Activated CD8-positive, alpha-beta memory T cell treated with anti-CD3 and anti-CD28 coated beads for 4 hours (primary cell): ENCODE measurements at regions not wholly inside any gene's neighbourhood (a gene's known extent, or its start where the extent isn't known, plus 50 kb on each side); places are given as distances from the start of the nearest gene placed in this dataset.
"Not testable (repeated sequence)": the region's sequence is repeated elsewhere in the genome, so short reads cannot be mapped to it uniquely, and the experiment has no call there.

Source experiments
- DNase-seq, 2 donors: peaks; one replicate each; pipeline ENCODE4 v3.0.0-alpha.2; 2020; ENCODE audit warnings: low read depth in 2 of 2

DNA sequence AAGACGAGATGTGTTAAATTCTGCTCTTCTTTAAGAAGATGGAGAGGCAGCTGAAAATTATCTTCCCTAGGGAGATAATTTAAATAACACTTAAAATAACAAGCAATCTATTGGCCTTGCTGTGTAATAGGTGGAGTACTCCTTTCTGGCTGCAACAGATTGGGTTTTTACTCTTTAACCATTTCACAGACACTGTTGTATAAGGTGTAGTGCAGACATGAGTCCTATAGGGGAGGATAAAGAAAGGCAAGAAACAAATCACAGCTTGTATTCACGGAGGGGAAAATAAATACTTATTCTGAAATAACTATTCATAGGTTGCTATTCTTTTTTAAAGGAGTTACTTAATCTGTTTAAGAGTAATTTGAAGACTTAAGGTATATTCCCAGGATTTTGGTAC, 252.0 kb downstream of the ZPLD1 start:
- no peak for DNase-seq

DNA sequence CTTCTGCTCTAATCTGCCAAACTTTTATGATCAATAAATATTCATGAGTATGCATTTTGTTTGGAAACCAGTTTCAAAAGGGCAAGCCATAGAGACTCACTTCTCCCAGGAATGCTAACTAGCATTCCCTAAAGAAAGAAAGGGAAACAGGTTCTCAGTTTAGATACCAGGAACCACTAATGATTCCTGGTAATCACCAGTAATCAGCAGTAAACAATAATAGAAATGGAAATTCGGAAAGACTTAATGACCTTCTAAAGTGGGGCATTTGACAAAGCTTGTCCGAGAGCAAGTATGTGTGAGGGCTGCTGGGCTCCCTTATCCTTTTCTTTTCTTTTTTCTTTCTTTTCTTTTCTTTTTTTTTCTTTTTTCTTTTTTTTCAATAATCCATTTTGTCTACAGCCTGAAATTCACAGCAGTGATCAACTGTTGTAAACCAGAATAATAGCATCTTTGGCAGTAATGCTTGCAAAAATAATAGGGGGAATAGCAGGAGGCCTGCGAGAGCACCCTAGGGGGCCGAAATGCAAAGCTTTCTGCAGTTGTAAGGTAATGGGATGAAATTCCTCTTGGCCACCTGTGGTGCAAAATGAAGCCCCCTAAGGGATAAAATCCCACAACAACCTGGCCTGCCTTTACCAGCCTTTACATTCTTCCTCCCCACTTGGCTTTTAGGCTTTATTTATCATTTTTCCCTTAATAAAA, 253.2 kb downstream of the ZPLD1 start:
- no peak for DNase-seq

DNA sequence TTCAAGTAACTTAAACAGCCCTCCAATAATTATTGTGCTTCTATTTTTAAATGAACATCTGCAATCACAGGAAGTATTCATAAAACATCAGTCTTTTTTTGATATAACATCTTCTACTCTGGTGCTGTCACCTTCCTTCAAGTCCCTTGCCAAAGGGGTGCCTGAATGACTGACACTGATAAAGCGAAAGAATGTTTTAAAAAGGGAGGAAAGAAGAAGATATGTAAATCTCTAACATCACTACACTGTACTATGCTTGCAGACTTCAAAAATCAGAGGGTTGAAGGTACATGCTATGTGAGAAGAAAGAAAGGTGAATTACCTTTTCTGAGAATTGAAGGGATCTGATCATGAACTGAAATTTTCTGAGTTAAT, 253.7 kb downstream of the ZPLD1 start:
- DNase-seq: no peak

DNA sequence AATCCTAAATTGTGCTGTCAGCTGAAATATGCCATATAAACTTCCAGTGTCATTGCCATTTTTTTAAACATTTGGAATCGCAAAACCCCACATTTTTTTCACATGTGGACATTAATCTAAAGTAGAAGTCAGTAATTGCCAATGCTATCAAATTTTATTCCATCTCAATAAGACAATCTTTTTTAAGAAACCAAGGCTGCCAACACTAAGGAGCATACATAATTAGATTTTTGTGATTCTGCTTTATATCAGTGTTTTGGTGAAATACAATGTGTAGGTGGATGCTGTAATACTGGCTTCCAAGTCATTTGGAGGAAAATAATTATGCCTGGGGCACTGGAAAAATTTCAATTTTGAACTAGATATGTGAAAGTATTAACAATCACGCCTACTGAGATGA, 256.7 kb downstream of the ZPLD1 start:
- DNase-seq: no peak

DNA sequence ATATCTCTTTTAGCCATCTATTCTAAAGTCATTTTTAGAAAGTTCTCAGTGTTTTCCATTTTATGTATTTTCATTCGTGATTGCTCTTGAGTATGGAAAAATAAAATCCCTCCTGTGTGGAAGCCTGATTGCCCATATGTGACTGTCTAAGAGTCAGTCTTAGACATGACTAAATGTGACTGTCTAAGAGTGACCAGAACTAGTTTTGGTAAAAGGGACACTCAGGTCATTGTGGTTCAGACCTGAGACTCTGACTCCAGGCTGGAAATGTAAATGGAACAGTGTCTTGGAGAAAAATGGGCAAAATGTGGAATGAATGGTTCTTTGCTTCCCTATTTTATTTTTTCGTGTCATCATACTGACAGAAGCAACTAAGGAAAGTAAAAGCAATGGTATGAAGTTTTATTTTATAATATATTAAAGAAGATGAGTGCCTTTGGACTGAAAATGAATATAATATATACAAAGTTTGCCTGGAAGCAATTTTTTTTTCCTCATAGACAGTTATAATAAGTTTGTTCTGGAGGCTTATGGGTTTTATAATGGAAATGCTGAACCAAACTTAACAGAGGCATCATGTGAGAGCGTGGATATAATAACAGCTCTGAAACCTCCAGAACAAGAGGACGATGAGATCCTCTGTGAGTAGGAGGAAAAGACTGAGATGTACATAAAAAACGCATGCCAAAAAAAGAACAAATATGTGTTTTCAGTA, 264.4 kb downstream of the ZPLD1 start:
- DNase-seq: no peak

DNA sequence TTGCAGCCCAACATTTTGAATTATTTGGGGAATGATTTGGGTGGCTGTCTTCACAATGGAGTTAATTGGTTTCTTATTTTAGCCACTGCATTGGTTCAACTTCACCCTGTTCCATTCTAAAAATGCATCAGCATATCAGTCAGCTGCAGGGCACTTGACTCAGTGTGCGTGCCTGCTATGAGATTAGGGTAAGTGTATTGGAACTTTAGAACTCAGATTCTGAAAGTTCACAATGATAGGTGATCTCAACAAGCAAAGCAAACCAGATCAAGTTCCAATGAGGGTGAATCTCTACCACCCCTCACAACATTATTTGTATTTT, 265.0 kb downstream of the ZPLD1 start:
- DNase-seq: no peak

DNA sequence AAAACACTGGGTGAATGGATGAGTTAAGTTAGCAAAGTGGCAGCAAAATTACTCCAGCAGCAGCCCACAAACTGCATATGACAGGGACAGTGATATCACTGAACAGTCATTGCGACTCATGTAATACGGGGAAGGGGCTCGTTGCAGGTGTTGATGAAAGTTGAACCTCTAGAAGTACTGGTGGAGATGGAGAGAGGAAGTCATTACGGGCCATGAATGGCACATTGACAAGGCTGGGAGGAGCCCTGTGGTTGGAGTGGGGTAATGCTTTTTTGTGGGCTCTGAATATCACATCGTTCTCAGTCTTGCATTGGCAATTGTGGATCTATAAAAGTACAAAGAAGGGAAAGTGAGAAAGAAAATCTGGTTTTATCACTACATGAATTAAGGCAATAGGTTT, 278.1 kb downstream of the ZPLD1 start:
- DNase-seq: no peak

DNA sequence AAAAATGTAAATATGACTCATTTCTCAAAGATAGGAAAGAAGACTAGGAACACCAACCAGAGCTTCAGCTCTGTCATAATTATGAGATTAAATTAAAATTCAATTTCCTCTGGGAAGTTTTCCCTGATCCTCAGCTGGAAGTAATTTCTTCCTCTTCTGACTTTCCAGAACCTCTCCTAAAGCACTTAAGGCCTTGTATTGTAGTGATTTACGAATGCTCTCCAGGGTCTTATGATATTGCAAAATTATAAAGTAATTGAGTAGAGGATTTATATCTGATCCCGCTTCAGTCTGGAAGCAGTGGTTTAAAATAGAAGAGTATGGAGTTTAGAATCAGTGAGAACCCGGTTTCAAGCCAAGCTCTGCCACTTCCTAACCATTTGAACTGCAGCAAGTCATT, 279.8 kb downstream of the ZPLD1 start:
- no peak for DNase-seq

DNA sequence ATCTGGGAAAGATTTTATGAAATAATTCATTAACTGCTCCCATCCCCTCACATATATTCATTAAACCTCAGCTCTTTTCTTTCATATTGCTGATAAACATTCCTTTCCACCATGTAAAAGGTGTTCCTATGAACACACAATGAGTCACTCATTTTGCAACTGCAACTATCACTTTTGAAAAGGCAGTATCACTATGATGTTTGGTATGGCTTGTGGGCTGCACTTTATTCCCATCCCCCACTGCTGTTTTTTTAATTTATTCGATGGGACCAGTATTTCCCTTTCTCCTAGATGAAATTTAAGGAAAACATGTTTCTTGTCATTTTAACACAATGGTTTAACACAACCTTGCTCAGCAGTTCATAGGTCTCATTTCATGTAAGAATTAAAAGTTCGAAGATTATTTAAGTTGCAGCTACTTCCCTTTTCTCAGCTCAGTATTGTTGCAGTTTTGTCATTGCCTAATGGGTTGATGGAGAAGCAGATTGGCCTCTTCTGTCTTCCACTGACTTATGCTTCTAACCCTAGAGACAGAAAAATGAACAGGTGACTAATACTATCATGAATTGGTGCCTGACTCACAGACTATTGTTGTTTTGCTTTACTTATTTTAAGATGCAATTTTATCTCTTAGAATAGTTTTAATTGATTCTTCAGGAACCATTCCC, 280.3 kb downstream of the ZPLD1 start:
- no peak for DNase-seq

DNA sequence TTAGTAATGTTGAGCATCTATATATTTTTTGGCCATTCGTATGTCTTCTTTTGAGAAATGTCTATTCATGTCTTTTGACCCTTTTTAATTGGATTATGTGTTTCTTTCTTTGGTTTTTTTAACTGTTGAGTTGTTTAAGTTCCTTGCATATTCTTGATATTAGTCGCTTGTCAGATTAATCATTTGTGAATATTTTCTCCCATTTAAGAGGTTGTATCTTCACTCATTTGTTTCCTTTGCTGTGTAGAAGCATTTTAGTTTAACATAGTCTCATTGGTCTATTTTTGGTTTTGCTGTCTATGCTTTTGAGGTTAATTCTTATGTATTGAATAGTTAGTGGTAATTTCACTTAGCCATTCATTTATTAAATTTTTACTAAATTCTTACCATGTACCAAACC, 283.8 kb downstream of the ZPLD1 start:
- DNase-seq: no peak

DNA sequence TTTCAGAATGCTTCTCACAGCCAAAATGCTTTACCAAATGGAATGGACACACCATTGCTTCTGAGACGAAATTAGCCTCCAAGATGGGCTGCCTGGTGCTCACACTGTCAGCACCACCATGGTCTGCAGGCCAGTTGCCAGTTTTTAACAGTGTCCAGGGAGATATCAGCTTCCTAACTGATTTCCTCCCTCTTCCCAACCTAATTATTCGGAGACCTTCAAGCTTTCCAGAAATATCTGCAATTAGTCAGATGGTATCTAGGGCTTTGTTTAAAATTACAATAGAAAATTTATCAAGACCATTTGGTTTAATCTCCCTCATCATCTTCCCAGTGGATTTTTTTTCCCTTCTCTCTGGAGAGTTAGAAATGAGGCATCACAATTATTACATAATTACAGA, 287.5 kb downstream of the ZPLD1 start:
- no peak for DNase-seq

DNA sequence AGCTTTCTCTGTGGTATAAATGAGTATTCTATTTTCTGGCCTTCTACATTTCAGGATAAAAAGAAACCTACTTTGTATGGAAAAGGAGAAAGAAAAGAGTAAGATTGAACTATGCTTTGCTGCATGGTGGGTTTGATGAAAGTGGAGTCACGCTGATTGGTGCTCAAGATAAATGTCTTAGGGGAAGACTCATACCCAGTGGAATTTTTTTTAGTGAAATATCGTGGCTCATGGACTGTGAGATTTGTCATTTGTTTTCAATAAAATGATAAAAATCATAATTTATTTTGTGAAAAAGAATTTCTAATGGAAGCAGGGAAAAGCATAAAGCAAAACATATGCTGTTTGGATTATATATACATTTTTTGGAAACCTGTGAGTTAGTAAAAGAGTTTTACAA, 292.5 kb downstream of the ZPLD1 start:
- DNase-seq: no peak

DNA sequence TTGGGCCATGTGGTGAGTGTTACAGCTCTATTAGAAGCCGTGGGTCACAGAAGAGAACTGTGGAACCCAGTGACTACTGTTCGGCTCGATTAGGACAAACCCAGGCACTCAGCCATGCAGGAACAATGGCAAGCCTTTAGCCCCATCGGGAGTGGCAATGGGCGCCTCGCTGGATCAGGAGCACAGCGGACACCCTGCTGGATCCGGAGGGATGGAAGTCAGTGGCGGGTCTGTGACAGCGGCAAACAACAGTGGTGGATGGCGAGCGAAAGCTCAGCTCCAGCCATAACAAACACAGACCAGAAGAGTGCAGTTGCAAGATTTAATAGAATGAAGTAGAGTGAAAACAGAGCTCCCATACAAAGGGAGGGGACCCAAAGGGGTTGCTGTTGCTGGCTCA, 297.8 kb downstream of the ZPLD1 start:
- DNase-seq: not testable (repeated sequence)

DNA sequence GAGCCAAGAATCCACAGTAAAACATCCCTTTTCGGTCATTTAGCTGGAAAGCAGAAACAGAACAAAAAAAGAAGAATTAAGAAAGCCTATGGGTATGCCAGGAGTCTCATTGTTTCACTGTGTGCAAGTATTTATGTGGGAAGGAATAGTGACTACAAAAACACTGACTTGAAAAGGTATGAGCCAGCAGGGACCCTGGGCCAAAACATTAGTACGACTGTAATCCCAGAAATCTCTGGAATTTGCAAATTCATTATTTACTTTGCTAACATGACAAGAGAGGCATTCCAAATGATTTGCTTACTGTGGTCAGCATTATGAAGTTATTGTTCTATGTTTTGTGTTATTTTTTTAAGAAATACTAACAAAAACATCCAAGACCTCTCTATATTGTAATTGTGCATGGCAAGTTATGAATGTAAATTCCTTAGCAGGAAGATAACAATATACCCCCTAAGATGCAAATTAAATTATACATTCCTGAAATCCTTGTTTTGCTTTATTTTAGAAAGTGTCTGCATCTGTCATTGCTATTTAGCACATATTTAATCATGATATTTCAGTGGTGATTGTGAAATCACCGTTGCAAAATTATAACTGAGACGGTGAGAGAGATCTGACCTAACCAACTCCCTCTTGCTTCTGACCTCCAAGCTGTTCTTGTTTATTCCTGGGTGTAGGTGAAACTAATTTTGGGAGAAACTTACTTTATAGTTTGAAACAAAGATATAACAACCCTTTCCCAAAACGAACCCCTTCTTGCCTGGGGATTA, 299.2 kb downstream of the ZPLD1 start:
- DNase-seq: no peak

DNA sequence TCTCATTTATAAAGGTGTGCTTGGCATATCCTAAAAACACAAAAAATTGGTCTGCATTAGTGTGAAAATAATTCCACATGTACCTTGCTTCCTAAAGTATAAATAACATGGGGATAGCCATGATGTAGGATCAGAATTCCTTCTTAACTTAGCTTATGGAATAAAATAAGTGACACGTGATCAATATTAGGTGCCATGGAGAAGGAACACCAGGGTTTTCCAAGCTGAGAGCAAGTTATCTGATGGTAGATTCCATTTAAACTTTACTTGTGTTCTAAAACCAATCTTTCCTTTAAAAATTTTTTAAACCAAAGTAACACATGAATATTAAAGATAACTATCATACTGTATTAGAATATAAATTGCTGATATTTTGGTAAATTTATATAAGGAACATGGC, 300.5 kb downstream of the ZPLD1 start:
- no peak for DNase-seq

DNA sequence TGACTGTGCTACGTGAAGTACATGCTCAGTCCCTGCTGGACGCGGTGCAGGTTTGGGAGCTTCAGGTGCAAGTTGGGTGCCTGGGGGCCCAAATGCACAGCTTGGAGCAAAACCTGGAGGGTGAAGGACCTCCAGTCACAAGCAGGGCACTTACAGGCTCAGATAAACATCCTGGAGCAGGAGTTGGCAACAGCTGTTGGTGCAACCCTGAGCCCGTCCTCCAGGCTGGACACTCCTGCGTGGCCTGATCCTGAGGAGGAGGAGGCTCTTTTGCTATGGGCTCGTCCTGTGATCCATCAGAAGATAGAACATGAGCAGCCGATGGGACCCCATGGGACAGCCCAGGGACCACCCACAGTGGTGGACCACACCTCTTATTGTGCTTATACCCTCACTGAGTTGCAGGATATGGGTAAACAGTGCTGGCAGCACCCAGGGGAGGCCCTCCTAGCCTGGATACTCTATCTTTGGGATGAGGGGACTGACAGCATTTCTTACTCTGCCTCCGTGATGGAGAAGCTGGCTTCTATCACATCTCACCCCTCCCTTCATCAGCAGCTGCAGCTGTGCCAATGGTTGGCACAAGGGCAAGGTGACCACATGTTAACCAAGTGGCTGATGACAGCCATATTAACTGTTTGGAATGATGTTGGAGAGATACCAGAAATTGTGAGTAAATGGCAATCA, 301.6 kb downstream of the ZPLD1 start:
- DNase-seq: no peak

DNA sequence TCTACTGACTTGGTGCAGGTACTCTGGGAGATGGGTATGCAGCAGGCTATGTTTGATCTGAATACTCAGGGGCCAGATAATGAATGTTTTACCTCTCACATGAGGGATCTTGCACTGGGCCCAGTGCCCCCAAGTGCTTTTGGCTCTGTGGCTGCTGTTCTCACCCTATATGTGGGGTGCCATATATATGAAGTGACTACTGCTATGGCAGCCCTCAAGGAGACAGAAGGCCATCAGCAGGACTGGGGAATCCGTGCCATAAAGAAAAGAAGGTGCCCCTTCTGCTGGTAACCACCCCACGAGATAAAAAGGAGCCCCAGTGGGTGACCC, 302.1 kb downstream of the ZPLD1 start:
- no peak for DNase-seq

DNA sequence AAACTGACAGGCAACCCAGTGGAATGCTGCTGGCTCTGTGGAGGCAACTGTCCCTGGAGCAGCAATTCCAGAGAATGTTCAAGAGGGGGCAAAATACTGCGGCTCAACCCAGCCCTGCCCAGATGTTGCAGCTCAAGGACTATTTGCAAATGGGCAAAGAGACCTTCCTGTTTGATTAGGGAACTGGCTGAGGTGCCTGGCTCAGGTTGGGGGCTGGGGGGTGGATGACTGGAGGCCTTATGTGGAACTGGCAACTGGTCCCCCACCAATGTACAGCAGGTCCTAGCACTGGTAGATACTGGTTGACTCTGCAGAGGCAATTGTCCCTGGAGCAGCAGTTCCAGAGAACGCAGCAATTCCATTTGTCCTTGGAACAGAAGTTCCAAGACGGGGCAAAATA, 302.5 kb downstream of the ZPLD1 start:
- no peak for DNase-seq

DNA sequence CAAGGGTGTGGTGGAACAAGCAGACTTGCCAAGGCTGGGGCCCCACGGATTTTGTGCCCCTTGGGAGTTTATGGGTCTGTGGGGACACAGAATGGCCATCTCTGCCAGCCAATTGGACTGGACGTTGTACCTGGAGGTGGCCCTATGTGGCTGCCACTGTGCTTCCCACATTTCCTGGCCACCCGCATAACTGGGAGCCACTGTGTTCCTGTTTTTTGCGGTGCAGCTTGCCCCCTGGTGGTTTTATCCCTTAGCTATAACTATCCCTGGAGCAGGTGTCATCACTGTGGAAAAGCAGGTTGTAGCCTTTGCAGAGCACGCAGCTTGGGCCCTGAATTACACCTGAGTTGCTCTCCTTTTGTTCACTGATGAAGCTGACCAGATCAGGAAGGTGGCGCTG, 306.3 kb downstream of the ZPLD1 start:
- no peak for DNase-seq

DNA sequence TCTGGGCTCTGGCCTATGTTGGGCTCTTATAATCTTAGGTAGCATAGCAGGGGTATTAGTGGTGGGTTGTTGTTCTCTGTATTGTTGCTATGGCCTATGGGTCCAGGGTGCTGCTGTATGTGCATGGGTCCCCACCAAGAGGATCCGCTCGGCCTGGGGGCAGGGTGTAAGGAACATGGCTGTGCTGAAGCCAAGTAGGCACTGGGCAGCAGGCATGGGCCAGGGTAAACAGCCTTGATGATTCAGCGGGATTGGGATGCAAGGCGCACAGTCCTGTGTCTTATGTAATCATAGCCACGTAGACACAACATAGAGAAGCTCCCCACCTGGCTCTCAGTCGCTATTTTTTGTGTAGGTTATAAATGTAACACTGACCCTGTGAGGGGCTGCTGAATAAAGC, 306.9 kb downstream of the ZPLD1 start:
- DNase-seq: no peak

DNA sequence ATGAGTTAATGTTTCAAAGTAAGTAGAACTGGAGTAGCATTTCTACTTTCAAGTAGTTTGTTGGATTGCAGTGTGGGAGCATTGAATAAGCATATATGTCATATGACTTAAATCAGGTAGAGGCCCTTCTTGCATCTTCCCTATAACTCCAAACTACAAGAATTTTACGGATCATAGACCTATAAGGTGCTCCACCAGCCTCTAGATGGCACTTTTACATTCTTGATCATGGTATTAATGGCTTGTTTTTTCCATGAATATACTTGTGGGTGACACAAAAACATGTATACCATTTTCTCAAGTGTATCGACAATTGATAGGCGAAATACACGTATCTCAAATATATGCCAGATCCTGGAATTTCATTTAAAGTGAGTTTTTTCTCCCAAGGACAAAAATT, 311.1 kb downstream of the ZPLD1 start:
- no peak for DNase-seq

DNA sequence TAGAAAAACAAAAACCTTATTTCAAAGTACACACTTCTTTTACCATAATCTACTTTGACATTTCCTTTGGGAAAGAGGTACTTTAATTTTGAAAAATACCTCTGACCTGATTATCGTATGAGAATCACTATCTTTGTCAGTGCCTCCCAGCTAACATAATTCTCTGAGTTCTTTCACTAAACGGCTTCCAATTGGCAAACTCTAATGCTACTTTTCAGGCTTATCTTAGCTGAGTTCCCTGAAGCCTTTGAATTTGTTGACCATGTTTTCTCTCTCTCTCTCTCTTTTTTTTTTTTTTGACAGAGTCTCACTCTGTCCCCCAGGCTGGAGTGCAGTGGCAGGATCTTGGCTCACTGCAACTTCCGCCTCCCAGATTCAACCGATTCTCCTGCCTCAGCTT, 312.8 kb downstream of the ZPLD1 start:
- no peak for DNase-seq
